Smooth muscle cell (in vitro differentiated cells): ENCODE measurements at regions not wholly inside any gene's neighbourhood (a gene's known extent, or its start where the extent isn't known, plus 50 kb on each side); places are given as distances from the start of the nearest gene placed in this dataset.
"Not testable (repeated sequence)": the region's sequence is repeated elsewhere in the genome, so short reads cannot be mapped to it uniquely, and the experiment has no call there.

Source experiments
- DNase-seq: peaks from one replicate; lab custom pipeline; 2025; ENCODE audit not compliant: unreplicated experiment; lab: John Stamatoyannopoulos, UW
- H2AFZ ChIP-seq: fragments of 200-600 bp; sonication (generic); 2 replicates; pipeline ENCODE4 v1.6.0; 2016; ENCODE audit warnings: antibody characterized with exemption, low read depth, mild to moderate bottlenecking
- H3F3A ChIP-seq: fragments of 200-600 bp; sonication (generic); 2 replicates; pipeline ENCODE4 v1.6.0; 2017; ENCODE audit warnings: antibody characterized with exemption, low read depth
- H3K27ac ChIP-seq: fragments of 200-600 bp; sonication (generic); 2 replicates; pipeline ENCODE4 v1.5.1; 2016; ENCODE audit warnings: low read depth, mild to moderate bottlenecking
- H3K27me3 ChIP-seq: fragments of 200-600 bp; sonication (generic); 2 replicates; pipeline ENCODE4 v1.6.1; 2016; ENCODE audit warnings: low read depth, mild to moderate bottlenecking
- H3K36me3 ChIP-seq: fragments of 200-600 bp; sonication (generic); 2 replicates; pipeline ENCODE4 v1.5.1; 2016; ENCODE audit warnings: low read depth
- H3K4me1 ChIP-seq: fragments of 200-600 bp; sonication (generic); 2 replicates; pipeline ENCODE4 v1.5.1; 2016; ENCODE audit warnings: low read depth
- H3K4me2 ChIP-seq: fragments of 200-600 bp; sonication (generic); 2 replicates; pipeline ENCODE4 v1.6.0; 2016; ENCODE audit warnings: mild to moderate bottlenecking
- H3K4me3 ChIP-seq: fragments of 200-600 bp; sonication (generic); 2 replicates; pipeline ENCODE4 v1.5.1; 2016; ENCODE audit warnings: mild to moderate bottlenecking
- H3K79me2 ChIP-seq: fragments of 200-600 bp; sonication (generic); 2 replicates; pipeline ENCODE4 v1.6.0; 2016; ENCODE audit warnings: low read depth, mild to moderate bottlenecking
- H3K9ac ChIP-seq: fragments of 200-600 bp; sonication (generic); 2 replicates; pipeline ENCODE4 v1.6.0; 2016; ENCODE audit warnings: low read depth
- H3K9me3 ChIP-seq: fragments of 200-600 bp; sonication (generic); replicated peaks from 2 replicates; pipeline ENCODE4 v1.5.1; 2016; ENCODE audit warnings: low read depth
- H4K20me1 ChIP-seq: fragments of 200-600 bp; sonication (generic); 2 replicates; pipeline ENCODE4 v1.6.0; 2016; ENCODE audit warnings: low read depth
- WGBS: methylation state at CpG from one replicate; pipeline ENCODE4 v1.1.7; 2016; ENCODE audit warnings: low lambda C conversion rate; 5-methylcytosine and 5-hydroxymethylcytosine counted together

DNA sequence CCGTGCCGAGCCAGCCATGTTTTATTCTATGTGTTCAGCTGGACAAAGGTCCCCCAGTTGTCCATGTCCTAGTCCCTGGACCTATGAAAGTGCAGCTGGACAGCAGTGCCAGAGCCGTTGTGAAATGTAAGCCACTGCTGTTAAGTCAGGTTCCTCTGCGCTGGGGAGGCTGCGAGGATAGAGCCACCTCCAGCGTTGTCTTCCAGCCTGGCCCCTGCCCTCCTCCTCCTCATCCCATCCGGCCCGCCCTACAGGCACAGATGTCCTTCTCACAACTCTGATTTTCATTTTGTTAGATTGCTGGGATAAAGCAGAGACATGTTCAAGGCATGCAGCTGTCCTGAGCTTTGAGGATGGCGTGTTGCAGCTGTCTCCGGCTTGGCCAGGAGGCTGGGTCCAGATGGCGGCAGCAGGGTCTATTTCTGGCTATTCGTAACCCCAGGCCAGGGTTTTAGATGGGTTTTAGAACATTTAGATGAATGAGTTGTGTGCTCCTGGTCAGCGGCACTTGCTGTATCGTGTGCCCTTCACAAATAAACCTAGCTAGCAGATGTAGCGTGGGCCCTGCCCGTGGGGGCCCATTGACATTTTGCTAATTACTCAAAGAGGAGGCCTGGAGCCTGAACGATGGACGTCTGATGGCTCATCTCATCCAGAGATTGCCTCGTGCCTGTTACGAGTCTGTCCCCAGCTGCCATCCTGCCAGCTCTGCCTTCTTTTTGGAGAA is 185.7 kb downstream of the LAT start:
- not testable (repeated sequence) for H3K27ac ChIP-seq, H3K9me3 ChIP-seq, H3K4me3 ChIP-seq, H3K4me1 ChIP-seq, H3K9ac ChIP-seq, H3K27me3 ChIP-seq, DNase-seq, H3K4me2 ChIP-seq, H3K36me3 ChIP-seq, H4K20me1 ChIP-seq, H3K79me2 ChIP-seq, H3F3A ChIP-seq, H2AFZ ChIP-seq
- 82% methylated on average over 20 of the region's 20 CpGs for WGBS

DNA sequence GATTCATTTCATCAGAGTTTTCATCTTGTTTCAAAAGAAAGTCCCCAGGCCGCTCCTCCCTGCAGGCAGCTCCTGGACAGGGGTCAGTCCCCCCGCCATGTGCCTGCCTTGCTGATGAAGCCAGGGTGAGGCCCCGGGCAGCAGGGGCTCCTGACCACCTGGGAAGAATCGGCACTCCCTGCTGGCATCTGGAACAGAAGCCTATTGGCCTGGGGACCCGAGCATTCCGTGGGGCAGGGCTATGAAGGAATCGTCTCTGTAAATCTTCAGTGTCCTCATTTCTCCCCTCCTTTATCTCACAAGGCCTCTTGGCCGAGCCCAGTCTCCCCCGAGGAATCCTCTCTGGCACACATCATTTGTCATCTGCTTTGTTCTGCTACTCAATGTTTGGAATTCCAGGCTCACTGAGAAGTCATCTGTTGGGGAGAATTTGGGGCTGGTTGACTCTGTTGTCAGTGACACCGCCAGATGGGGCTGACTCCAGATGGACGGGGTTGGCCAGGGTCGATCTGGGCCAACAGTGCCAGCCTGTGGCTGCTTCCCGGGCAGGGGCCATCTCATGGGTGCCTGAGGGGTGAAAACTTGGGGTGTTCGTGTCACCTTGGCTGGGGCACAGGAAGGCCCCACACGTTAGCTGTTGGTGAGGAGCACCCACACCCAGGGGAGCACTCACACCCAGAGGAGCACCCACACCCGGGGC is 184.6 kb downstream of the LAT start:
- H3K4me3 ChIP-seq, H3F3A ChIP-seq, H3K9ac ChIP-seq, DNase-seq, H3K27ac ChIP-seq, H3K4me2 ChIP-seq, H3K27me3 ChIP-seq, H3K9me3 ChIP-seq, H2AFZ ChIP-seq, H4K20me1 ChIP-seq, H3K4me1 ChIP-seq, H3K79me2 ChIP-seq, H3K36me3 ChIP-seq: not testable (repeated sequence)
- WGBS: 46% methylated on average over 16 of the region's 16 CpGs

DNA sequence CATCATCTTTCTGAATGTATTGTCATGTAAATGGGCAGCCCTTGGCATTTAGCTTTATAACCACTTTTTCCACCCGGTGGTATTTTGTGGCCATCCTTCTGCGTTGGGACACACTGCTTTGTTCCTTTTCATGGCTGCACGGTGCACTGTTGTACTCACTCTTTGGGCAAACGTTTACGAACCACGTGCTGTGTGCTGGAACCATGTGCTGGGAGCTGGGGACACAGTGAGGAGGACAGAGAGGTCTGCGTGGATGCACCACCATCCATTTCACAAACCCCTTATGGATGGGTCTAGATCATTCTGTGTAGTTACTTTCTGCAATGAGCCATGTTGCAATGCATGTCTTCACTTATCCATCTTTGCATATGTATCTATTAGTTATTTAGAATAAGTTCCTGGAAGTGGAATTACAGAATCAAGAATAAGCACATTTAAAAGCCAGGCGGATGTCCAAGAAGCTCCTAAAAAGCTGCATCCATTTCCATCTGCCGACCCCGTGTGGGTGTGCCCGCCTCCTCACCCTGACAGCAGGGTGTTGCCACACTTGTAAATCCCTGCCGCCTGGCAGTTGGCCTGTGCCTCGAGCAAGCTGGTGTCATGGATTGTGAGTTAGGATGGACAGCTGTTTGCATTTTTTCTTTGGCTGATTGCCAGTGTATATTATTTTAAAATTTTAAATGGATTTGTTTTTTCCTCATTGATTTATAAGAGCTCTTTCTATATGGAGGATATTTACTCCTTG is 183.8 kb downstream of the LAT start:
- not testable (repeated sequence) for H3K79me2 ChIP-seq, H3K9ac ChIP-seq, H3K27ac ChIP-seq, H3K9me3 ChIP-seq, H3K4me2 ChIP-seq, H3K27me3 ChIP-seq, H3K4me3 ChIP-seq, H4K20me1 ChIP-seq, H3K36me3 ChIP-seq, H2AFZ ChIP-seq, H3F3A ChIP-seq, H3K4me1 ChIP-seq, DNase-seq
- WGBS: 88% methylated on average over 13 of the region's 13 CpGs

DNA sequence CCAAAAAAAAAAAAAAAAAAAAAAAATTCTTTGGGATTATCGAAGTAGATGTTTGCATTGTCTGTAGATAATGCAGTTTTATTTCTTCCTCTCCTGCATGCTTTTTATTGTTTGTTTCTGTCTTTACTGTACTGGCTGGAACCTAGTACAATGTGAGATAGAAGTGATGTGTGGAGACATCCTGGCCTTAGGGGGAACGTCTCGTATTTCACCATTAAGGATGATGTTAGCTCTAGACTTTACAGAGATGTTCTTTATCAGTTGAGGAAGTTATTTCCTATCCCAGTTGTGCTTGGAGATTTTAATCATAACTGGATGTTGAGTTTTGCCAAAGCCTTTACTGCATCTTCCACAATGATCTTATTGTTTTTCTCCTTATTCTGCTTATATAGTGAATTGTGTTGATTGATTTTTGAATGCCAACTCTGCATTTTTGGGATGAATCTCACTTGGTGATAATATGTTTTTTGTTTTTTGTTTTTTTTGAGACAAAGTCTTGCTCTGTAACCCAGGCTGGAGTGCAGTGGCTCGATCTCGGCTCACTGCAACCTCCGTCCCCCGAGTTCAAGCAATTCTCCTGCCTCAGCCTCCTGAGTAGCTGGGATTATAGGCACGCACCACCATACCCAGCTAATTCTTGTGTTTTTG is 179.7 kb downstream of the LAT start:
- H3K4me3 ChIP-seq, H2AFZ ChIP-seq, H3K9me3 ChIP-seq, H3K9ac ChIP-seq, H3K27me3 ChIP-seq, DNase-seq, H3K79me2 ChIP-seq, H3F3A ChIP-seq, H4K20me1 ChIP-seq, H3K36me3 ChIP-seq, H3K4me1 ChIP-seq, H3K27ac ChIP-seq, H3K4me2 ChIP-seq: not testable (repeated sequence)
- WGBS: 82% methylated on average over 7 of the region's 8 CpGs

DNA sequence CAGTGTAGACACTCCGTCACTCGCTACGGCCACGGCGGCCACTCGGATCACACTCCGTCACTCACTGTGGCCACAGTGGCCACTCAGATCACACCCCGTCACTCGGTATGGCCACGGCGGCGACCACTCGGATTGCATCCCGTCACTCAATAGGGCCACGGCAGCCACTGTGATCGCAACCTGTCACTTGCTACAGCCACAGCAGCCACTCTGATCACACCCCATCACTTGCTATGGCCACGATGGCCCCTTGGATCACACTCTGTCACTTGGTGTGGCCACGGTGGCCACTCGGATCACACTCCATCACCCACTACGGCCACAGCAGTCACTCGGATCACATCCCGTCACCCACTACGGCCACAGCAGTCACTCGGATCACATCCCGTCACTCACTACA is 175.3 kb downstream of the LAT start:
- not testable (repeated sequence) for H4K20me1 ChIP-seq, H3K9me3 ChIP-seq, H3K4me3 ChIP-seq, H3K36me3 ChIP-seq, H3K27me3 ChIP-seq, H3F3A ChIP-seq, H3K9ac ChIP-seq, H3K4me2 ChIP-seq, H3K79me2 ChIP-seq, DNase-seq, H2AFZ ChIP-seq
- peak overlapping the region; percentile 83 for H3K27ac ChIP-seq
- 97% methylated on average over 25 of the region's 25 CpGs for WGBS
- H3K4me1 ChIP-seq: peaks cover 14% of the 10 kb centered on the region

DNA sequence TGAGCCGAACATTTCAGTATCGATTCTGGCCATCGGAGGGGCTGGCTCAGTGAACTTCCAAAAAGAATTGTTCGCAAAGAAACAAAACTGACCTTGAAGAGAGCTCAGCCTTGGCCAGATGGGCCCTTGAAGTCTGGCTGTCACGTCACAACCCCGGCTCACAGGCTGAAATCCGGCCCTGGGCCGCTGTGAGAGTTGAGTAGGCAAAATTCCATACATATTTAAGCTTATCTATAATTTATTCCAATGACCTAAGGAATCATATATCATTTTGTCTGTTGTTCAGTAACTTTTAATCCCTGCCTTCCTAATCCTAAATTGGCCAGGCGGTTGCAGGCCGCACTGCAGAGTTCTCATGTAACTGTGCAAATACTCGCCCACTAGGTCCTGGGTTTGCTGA is 174.8 kb downstream of the LAT start:
- H3K79me2 ChIP-seq, H3K36me3 ChIP-seq, H3F3A ChIP-seq, H3K9ac ChIP-seq, DNase-seq, H3K4me2 ChIP-seq, H3K4me3 ChIP-seq, H3K27me3 ChIP-seq, H4K20me1 ChIP-seq, H2AFZ ChIP-seq, H3K9me3 ChIP-seq: not testable (repeated sequence)
- 48% methylated on average over 11 of the region's 11 CpGs for WGBS
- Histone ChIP-seq H3K27ac (peak overlapping the region; percentile 83), H3K4me1 (peaks cover 14% of the 10 kb centered on the region)
